GM23338 (cell line): ENCODE measurements at regions not wholly inside any gene's neighbourhood (a gene's known extent, or its start where the extent isn't known, plus 50 kb on each side); places are given as distances from the start of the nearest gene placed in this dataset.
"Not testable (repeated sequence)": the region's sequence is repeated elsewhere in the genome, so short reads cannot be mapped to it uniquely, and the experiment has no call there.

ENCODE experiments used
- ATAC-seq: fragments of 200-7000 bp; cut with Tn5 transposase; 3 replicates; pipeline ENCODE4 v1.9.1; 2020
- DNase-seq: peaks from one replicate; pipeline ENCODE4 v3.0.0-alpha.2; 2015; ENCODE audit warnings: low spot score
- H2AFZ ChIP-seq: fragments of 200-600 bp; sonication (generic); 2 replicates; pipeline ENCODE4 v1.8.0; 2016; ENCODE audit warnings: antibody characterized with exemption, mild to moderate bottlenecking, moderate library complexity
- H3F3A ChIP-seq: fragments of 200-600 bp; sonication (generic); replicated peaks from 2 replicates; pipeline ENCODE4 v1.8.0; 2017; ENCODE audit warnings: antibody characterized with exemption, mixed run types, low read depth
- H3K27ac ChIP-seq: fragments of 200-600 bp; sonication (generic); 2 replicates; pipeline ENCODE4 v1.6.1; 2016; ENCODE audit warnings: low read depth
- H3K27me3 ChIP-seq: fragments of 200-600 bp; sonication (generic); 2 replicates; pipeline ENCODE4 v1.8.0; 2016; ENCODE audit warnings: mild to moderate bottlenecking, mixed run types, moderate library complexity; ENCODE audit not compliant: insufficient read depth
- H3K36me3 ChIP-seq: fragments of 200-600 bp; sonication (generic); 2 replicates; pipeline ENCODE4 v1.8.0; 2016; ENCODE audit warnings: mild to moderate bottlenecking; ENCODE audit not compliant: insufficient read depth
- H3K4me1 ChIP-seq: fragments of 200-600 bp; sonication (generic); 2 replicates; pipeline ENCODE4 v1.8.0; 2016; ENCODE audit warnings: mild to moderate bottlenecking, moderate library complexity; ENCODE audit not compliant: insufficient read depth
- H3K4me2 ChIP-seq: fragments of 200-600 bp; sonication (generic); 2 replicates; pipeline ENCODE4 v1.7.1; 2017; ENCODE audit warnings: mixed run types
- H3K4me3 ChIP-seq: fragments of 200-600 bp; sonication (generic); 2 replicates; pipeline ENCODE4 v1.6.1; 2016; ENCODE audit warnings: mixed run types
- H3K79me2 ChIP-seq: fragments of 200-600 bp; sonication (generic); replicated peaks from 2 replicates; pipeline ENCODE4 v1.8.0; 2017; ENCODE audit warnings: mild to moderate bottlenecking; ENCODE audit not compliant: insufficient read depth
- H3K9me2 ChIP-seq: fragments of 200-600 bp; sonication (generic); 2 replicates; pipeline ENCODE4 v1.8.0; 2017; ENCODE audit not compliant: insufficient read depth
- H4K20me1 ChIP-seq: fragments of 200-600 bp; sonication (generic); replicated peaks from 2 replicates; pipeline ENCODE4 v1.8.0; 2017; ENCODE audit warnings: mild to moderate bottlenecking; ENCODE audit not compliant: insufficient read depth
- H3K27ac Mint-ChIP-seq: 2 replicates; pipeline ENCODE4 v1.8.0; 2020; ENCODE audit warnings: inconsistent platforms, mild to moderate bottlenecking, moderate library complexity, mixed read lengths
- H3K27me3 Mint-ChIP-seq: 3 replicates; pipeline ENCODE4 v1.8.0; 2022; ENCODE audit warnings: low read depth, mild to moderate bottlenecking, moderate library complexity, mixed read lengths, inconsistent platforms; ENCODE audit not compliant: insufficient read depth, poor library complexity
- H3K36me3 Mint-ChIP-seq: 3 replicates; pipeline ENCODE4 v1.8.0; 2021; ENCODE audit warnings: low read depth, mild to moderate bottlenecking, inconsistent platforms, moderate library complexity, mixed read lengths
- H3K4me1 Mint-ChIP-seq: 3 replicates; pipeline ENCODE4 v1.8.0; 2020; ENCODE audit warnings: mild to moderate bottlenecking, inconsistent platforms, mixed read lengths
- H3K4me3 Mint-ChIP-seq: 3 replicates; pipeline ENCODE4 v1.8.0; 2021; ENCODE audit warnings: moderate library complexity, mild to moderate bottlenecking, inconsistent platforms, mixed read lengths
- H3K9me3 Mint-ChIP-seq: 3 replicates; pipeline ENCODE4 v1.8.0; 2020; ENCODE audit warnings: moderate library complexity, mild to moderate bottlenecking, inconsistent platforms, mixed read lengths
- EZH2phosphoT487 ChIP-seq: fragments of 200-600 bp; sonication (generic); IDR thresholded peaks from one replicate; pipeline ENCODE4 v1.8.1; 2018; ENCODE audit warnings: antibody characterized with exemption; ENCODE audit not compliant: unreplicated experiment
- JUNB ChIP-seq: IDR thresholded peaks from one replicate; pipeline ENCODE4 v1.6.1; 2016; ENCODE audit warnings: antibody characterized with exemption; ENCODE audit not compliant: unreplicated experiment
- POLR2AphosphoS5 ChIP-seq: IDR thresholded peaks from 2 replicates; pipeline ENCODE4 v1.6.1; 2016; ENCODE audit warnings: antibody characterized with exemption, low read depth
- STAT1 ChIP-seq: IDR thresholded peaks from one replicate; pipeline ENCODE4 v1.6.1; 2016; ENCODE audit warnings: antibody characterized with exemption; ENCODE audit not compliant: unreplicated experiment
- TF ChIP-seq, protein P1 (sequence below): fragments of 250-450 bp; sonication (Bioruptor Pico); IDR thresholded peaks from 2 replicates; pipeline ENCODE4 v1.5.0; 2020; ENCODE audit warnings: mild to moderate bottlenecking, moderate library complexity
- TF ChIP-seq, protein P2 (sequence below): IDR thresholded peaks from one replicate; pipeline ENCODE4 v1.6.1; 2018; ENCODE audit warnings: antibody characterized with exemption; ENCODE audit not compliant: unreplicated experiment

GRCh38 chrX:56130436-56130835 lies 101.7 kb upstream of the KLF8 start (continued):
- TF ChIP-seq, protein P1, sequence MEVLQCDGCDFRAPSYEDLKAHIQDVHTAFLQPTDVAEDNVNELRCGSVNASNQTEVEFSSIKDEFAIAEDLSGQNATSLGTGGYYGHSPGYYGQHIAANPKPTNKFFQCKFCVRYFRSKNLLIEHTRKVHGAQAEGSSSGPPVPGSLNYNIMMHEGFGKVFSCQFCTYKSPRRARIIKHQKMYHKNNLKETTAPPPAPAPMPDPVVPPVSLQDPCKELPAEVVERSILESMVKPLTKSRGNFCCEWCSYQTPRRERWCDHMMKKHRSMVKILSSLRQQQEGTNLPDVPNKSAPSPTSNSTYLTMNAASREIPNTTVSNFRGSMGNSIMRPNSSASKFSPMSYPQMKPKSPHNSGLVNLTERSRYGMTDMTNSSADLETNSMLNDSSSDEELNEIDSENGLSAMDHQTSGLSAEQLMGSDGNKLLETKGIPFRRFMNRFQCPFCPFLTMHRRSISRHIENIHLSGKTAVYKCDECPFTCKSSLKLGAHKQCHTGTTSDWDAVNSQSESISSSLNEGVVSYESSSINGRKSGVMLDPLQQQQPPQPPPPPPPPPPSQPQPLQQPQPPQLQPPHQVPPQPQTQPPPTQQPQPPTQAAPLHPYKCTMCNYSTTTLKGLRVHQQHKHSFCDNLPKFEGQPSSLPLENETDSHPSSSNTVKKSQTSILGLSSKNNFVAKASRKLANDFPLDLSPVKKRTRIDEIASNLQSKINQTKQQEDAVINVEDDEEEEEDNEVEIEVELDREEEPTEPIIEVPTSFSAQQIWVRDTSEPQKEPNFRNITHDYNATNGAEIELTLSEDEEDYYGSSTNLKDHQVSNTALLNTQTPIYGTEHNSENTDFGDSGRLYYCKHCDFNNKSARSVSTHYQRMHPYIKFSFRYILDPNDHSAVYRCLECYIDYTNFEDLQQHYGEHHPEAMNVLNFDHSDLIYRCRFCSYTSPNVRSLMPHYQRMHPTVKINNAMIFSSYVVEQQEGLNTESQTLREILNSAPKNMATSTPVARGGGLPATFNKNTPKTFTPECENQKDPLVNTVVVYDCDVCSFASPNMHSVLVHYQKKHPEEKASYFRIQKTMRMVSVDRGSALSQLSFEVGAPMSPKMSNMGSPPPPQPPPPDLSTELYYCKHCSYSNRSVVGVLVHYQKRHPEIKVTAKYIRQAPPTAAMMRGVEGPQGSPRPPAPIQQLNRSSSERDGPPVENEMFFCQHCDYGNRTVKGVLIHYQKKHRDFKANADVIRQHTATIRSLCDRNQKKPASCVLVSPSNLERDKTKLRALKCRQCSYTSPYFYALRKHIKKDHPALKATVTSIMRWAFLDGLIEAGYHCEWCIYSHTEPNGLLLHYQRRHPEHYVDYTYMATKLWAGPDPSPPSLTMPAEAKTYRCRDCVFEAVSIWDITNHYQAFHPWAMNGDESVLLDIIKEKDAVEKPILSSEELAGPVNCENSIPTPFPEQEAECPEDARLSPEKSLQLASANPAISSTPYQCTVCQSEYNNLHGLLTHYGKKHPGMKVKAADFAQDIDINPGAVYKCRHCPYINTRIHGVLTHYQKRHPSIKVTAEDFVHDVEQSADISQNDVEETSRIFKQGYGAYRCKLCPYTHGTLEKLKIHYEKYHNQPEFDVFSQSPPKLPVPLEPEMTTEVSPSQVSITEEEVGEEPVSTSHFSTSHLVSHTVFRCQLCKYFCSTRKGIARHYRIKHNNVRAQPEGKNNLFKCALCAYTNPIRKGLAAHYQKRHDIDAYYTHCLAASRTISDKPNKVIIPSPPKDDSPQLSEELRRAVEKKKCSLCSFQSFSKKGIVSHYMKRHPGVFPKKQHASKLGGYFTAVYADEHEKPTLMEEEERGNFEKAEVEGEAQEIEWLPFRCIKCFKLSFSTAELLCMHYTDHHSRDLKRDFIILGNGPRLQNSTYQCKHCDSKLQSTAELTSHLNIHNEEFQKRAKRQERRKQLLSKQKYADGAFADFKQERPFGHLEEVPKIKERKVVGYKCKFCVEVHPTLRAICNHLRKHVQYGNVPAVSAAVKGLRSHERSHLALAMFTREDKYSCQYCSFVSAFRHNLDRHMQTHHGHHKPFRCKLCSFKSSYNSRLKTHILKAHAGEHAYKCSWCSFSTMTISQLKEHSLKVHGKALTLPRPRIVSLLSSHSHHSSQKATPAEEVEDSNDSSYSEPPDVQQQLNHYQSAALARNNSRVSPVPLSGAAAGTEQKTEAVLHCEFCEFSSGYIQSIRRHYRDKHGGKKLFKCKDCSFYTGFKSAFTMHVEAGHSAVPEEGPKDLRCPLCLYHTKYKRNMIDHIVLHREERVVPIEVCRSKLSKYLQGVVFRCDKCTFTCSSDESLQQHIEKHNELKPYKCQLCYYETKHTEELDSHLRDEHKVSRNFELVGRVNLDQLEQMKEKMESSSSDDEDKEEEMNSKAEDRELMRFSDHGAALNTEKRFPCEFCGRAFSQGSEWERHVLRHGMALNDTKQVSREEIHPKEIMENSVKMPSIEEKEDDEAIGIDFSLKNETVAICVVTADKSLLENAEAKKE (CRISPR knock-in tag) = no peak
- no peak for TF ChIP-seq JUNB
- no peak for TF ChIP-seq EZH2phosphoT487
- no peak for TF ChIP-seq POLR2AphosphoS5
- TF ChIP-seq, protein P2, sequence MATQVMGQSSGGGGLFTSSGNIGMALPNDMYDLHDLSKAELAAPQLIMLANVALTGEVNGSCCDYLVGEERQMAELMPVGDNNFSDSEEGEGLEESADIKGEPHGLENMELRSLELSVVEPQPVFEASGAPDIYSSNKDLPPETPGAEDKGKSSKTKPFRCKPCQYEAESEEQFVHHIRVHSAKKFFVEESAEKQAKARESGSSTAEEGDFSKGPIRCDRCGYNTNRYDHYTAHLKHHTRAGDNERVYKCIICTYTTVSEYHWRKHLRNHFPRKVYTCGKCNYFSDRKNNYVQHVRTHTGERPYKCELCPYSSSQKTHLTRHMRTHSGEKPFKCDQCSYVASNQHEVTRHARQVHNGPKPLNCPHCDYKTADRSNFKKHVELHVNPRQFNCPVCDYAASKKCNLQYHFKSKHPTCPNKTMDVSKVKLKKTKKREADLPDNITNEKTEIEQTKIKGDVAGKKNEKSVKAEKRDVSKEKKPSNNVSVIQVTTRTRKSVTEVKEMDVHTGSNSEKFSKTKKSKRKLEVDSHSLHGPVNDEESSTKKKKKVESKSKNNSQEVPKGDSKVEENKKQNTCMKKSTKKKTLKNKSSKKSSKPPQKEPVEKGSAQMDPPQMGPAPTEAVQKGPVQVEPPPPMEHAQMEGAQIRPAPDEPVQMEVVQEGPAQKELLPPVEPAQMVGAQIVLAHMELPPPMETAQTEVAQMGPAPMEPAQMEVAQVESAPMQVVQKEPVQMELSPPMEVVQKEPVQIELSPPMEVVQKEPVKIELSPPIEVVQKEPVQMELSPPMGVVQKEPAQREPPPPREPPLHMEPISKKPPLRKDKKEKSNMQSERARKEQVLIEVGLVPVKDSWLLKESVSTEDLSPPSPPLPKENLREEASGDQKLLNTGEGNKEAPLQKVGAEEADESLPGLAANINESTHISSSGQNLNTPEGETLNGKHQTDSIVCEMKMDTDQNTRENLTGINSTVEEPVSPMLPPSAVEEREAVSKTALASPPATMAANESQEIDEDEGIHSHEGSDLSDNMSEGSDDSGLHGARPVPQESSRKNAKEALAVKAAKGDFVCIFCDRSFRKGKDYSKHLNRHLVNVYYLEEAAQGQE = no peak
- TF ChIP-seq STAT1 = no peak

DNA sequence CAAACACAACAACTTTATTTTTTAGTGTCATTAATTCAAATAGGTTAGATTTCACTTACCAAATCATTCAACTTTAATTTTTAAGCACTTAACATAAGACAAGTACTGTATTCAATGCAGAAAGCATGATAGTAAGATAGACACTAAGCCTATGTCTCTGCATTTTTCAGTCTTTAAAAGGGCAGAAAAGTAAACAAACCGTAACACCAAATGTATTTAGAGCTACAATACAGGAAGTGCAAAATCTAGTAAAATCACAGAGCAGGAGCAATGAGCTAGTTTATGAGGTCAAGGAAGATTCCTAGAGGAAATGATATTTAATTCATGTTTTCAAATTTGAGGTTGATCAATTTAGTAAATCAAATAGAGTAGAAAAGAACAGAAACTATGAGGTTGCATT lies 68.0 kb upstream of the KLF8 start:
- H3K27me3 ChIP-seq = not testable (repeated sequence)

More for the DNA sequence above, 68.0 kb upstream of the KLF8 start:
- H3K27ac ChIP-seq, H3K36me3 ChIP-seq, H3K4me1 ChIP-seq, H3F3A ChIP-seq, H4K20me1 ChIP-seq, H3K4me3 ChIP-seq, H3K4me3 Mint-ChIP-seq, ATAC-seq, H3K79me2 ChIP-seq, H3K9me2 ChIP-seq, H3K36me3 Mint-ChIP-seq, H3K4me1 Mint-ChIP-seq, H3K27me3 Mint-ChIP-seq, H3K27ac Mint-ChIP-seq, H3K4me2 ChIP-seq, H2AFZ ChIP-seq, DNase-seq: not testable (repeated sequence)
- peaks cover 26% of the 10 kb centered on the region for H3K9me3 Mint-ChIP-seq
